ENCODE measurements at regions not wholly inside any gene's neighbourhood (a gene's known extent, or its start where the extent isn't known, plus 50 kb on each side); places are given as distances from the start of the nearest gene placed in this dataset.

- TF ChIP-seq CTCF (IDR thresholded peaks at IDR 0.05), result no peak
- TF ChIP-seq POLR2A (IDR thresholded peaks at IDR 0.05), result no peak
Observed at GRCh38 chr11:70849031-70849430, 403.3 kb downstream of the SHANK2 start.
